DOHH2 (cell line): ENCODE measurements at regions not wholly inside any gene's neighbourhood (a gene's known extent, or its start where the extent isn't known, plus 50 kb on each side); places are given as distances from the start of the nearest gene placed in this dataset.

ENCODE experiments used
- H3F3A ChIP-seq: fragments of 200-600 bp; sonication (generic), shearing (Covaris generic); 2 replicates; pipeline ENCODE4 v1.6.0; 2016; ENCODE audit warnings: antibody characterized with exemption, mild to moderate bottlenecking; ENCODE audit not compliant: control insufficient read depth, insufficient read depth
- H3K27ac ChIP-seq: fragments of 200-600 bp; sonication (generic); 2 replicates; pipeline ENCODE4 v1.5.1; 2014; ENCODE audit warnings: low read depth, mild to moderate bottlenecking, low read length, moderate library complexity
- H3K27me3 ChIP-seq: fragments of 200-600 bp; sonication (generic); 2 replicates; pipeline ENCODE4 v1.6.1; 2014; ENCODE audit warnings: mild to moderate bottlenecking, low read length, mixed read lengths; ENCODE audit not compliant: control insufficient read depth
- H3K36me3 ChIP-seq: fragments of 200-600 bp; sonication (generic); 2 replicates; pipeline ENCODE4 v1.6.1; 2014; ENCODE audit warnings: mild to moderate bottlenecking, low read length, moderate library complexity, mixed read lengths; ENCODE audit not compliant: control insufficient read depth
- H3K4me1 ChIP-seq: fragments of 200-600 bp; sonication (generic); 2 replicates; pipeline ENCODE4 v1.6.1; 2014; ENCODE audit warnings: mild to moderate bottlenecking, low read length, mixed read lengths; ENCODE audit not compliant: control insufficient read depth
- H3K4me2 ChIP-seq: fragments of 200-600 bp; sonication (generic); 2 replicates; pipeline ENCODE4 v1.6.0; 2014; ENCODE audit warnings: mild to moderate bottlenecking, low read length, moderate library complexity
- H3K4me3 ChIP-seq: fragments of 200-600 bp; sonication (generic); 2 replicates; pipeline ENCODE4 v1.5.1; 2014; ENCODE audit warnings: mild to moderate bottlenecking, low read length, mixed read lengths
- H3K79me2 ChIP-seq: fragments of 200-600 bp; sonication (generic); 2 replicates; pipeline ENCODE4 v1.6.1; 2014; ENCODE audit warnings: mild to moderate bottlenecking, low read length, mixed read lengths; ENCODE audit not compliant: control insufficient read depth
- H3K9me2 ChIP-seq: fragments of 200-600 bp; sonication (generic); replicated peaks from 2 replicates; pipeline ENCODE4 v1.6.1; 2014; ENCODE audit warnings: mild to moderate bottlenecking, low read length, mixed read lengths; ENCODE audit not compliant: control insufficient read depth
- H3K9me3 ChIP-seq: fragments of 200-600 bp; sonication (generic); 2 replicates; pipeline ENCODE4 v1.6.1; 2014; ENCODE audit warnings: antibody characterized with exemption, low read length, mixed read lengths; ENCODE audit not compliant: control insufficient read depth, insufficient read depth
- H4K20me1 ChIP-seq: fragments of 200-600 bp; sonication (generic); 2 replicates; pipeline ENCODE4 v1.6.0; 2014; ENCODE audit warnings: low read depth, mild to moderate bottlenecking, antibody characterized with exemption, low read length, moderate library complexity; ENCODE audit not compliant: control insufficient read depth, insufficient read depth
- CTCF ChIP-seq: fragments of 200-600 bp; sonication (generic); IDR thresholded peaks from one replicate; pipeline ENCODE4 v1.5.1; 2014; ENCODE audit warnings: antibody characterized with exemption, mild to moderate bottlenecking, low read depth, low read length; ENCODE audit not compliant: poor library complexity, severe bottlenecking
- EZH2phosphoT487 ChIP-seq: fragments of 200-600 bp; sonication (generic); IDR thresholded peaks from 2 replicates; pipeline ENCODE4 v1.6.1; 2017; ENCODE audit warnings: borderline replicate concordance, mild to moderate bottlenecking, antibody characterized with exemption, low read length, moderate library complexity, mixed read lengths

GRCh38 chr15:87518957-87519356 lies 737.6 kb downstream of the NTRK3 start:
- H3K9me2 ChIP-seq = no peaks in the 10 kb centered on the region
- no peaks in the 10 kb centered on the region for H3K9me3 ChIP-seq
- no peaks in the 10 kb centered on the region for H3K36me3 ChIP-seq
- H3F3A ChIP-seq = no peaks in the 10 kb centered on the region
- no peak overlapping the region for H3K27ac ChIP-seq
- no peaks in the 10 kb centered on the region for H3K27me3 ChIP-seq
- no peak overlapping the region for H3K4me2 ChIP-seq
- TF ChIP-seq CTCF = no peak
- TF ChIP-seq EZH2phosphoT487 = no peak
- no peaks in the 10 kb centered on the region for H3K79me2 ChIP-seq
- H4K20me1 ChIP-seq = no peaks in the 10 kb centered on the region
- H3K4me1 ChIP-seq = no peaks in the 10 kb centered on the region
- H3K4me3 ChIP-seq = no peak overlapping the region

GRCh38 chr15:87508086-87508485 lies 748.5 kb downstream of the NTRK3 start:
- no peaks in the 10 kb centered on the region for H3K9me2 ChIP-seq
- no peaks in the 10 kb centered on the region for H4K20me1 ChIP-seq
- H3K4me3 ChIP-seq = no peak overlapping the region
- no peak overlapping the region for H3K27ac ChIP-seq
- TF ChIP-seq EZH2phosphoT487 (no peak), CTCF (no peak)
- H3K9me3 ChIP-seq = no peaks in the 10 kb centered on the region; the same call in 1 of the 2 replicates
- H3K4me2 ChIP-seq = no peak overlapping the region
- no peaks in the 10 kb centered on the region for H3F3A ChIP-seq
- no peaks in the 10 kb centered on the region for H3K4me1 ChIP-seq
- H3K36me3 ChIP-seq = no peaks in the 10 kb centered on the region
- no peaks in the 10 kb centered on the region for H3K79me2 ChIP-seq
- no peaks in the 10 kb centered on the region for H3K27me3 ChIP-seq

- no peak overlapping the region for H3K27ac ChIP-seq
- H3K79me2 ChIP-seq = no peaks in the 10 kb centered on the region
- no peaks in the 10 kb centered on the region for H3K4me1 ChIP-seq
- no peak overlapping the region for H3K4me3 ChIP-seq
- H3K36me3 ChIP-seq = no peaks in the 10 kb centered on the region
- H4K20me1 ChIP-seq = no peaks in the 10 kb centered on the region
- H3K4me2 ChIP-seq = no peak overlapping the region
- no peaks in the 10 kb centered on the region for H3K27me3 ChIP-seq
- H3K9me3 ChIP-seq = no peaks in the 10 kb centered on the region
- no peak for TF ChIP-seq CTCF
- TF ChIP-seq EZH2phosphoT487 = no peak
- no peaks in the 10 kb centered on the region for H3F3A ChIP-seq
- no peaks in the 10 kb centered on the region for H3K9me2 ChIP-seq
Measured at GRCh38 chr15:87502173-87502572, 754.4 kb downstream of the NTRK3 start.

- Histone ChIP-seq H3K4me3 (no peak overlapping the region), H3K27ac (no peak overlapping the region), H3K4me1 (no peaks in the 10 kb centered on the region), H3F3A (no peaks in the 10 kb centered on the region), H4K20me1 (no peaks in the 10 kb centered on the region), H3K9me3 (no peaks in the 10 kb centered on the region), H3K36me3 (no peaks in the 10 kb centered on the region), H3K27me3 (no peaks in the 10 kb centered on the region), H3K79me2 (no peaks in the 10 kb centered on the region), H3K4me2 (no peak overlapping the region), H3K9me2 (no peaks in the 10 kb centered on the region)
- TF ChIP-seq EZH2phosphoT487 (no peak), CTCF (no peak)
Measured at GRCh38 chr15:87500240-87500639, 756.3 kb downstream of the NTRK3 start.
